ENCODE measurements at regions not wholly inside any gene's neighbourhood (a gene's known extent, or its start where the extent isn't known, plus 50 kb on each side); places are given as distances from the start of the nearest gene placed in this dataset.

DNA sequence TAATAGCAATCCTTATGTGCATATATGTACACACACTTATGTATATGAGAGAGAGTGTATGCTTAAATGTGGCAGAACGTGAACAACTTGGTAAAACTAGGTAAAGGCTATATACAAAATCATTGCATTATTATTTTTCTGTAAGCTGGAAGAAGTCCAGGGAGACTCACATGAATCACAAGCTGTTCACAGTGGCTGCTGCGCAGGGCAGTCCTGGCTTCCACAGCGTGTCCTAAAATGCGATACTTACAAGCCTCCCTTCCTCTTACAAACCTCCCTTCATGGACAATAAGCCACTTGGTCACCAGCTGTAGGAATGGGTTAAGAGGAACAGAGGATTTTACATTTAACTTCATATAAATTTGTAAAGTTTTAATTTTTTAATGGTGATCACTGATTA, 114.9 kb upstream of the AGAP1 start:
- no peaks in the 10 kb centered on the region for H3K9me3 ChIP-seq (replicated peaks; ENCODE audit: control insufficient read depth, insufficient read depth, low read length)
- no peak overlapping the region for H2AFZ ChIP-seq (ENCODE audit: low read depth, low read length)
- no peak overlapping the region for H3K9ac ChIP-seq (replicated peaks; ENCODE audit: extremely low read depth, insufficient read depth, low read length)
- no peak overlapping the region for H3K4me2 ChIP-seq (ENCODE audit: insufficient read depth, low read length)
- H3K4me1 ChIP-seq (ENCODE audit: control insufficient read depth, extremely low read depth, insufficient read depth, low read length) = no peaks in the 10 kb centered on the region
- H3K9me1 ChIP-seq (replicated peaks; ENCODE audit: control insufficient read depth, extremely low read depth, insufficient read depth, low read length) = no peaks in the 10 kb centered on the region
- intact Hi-C loops (cut with micrococcal nuclease) = no loop called here
- TF ChIP-seq GATA2 (IDR thresholded peaks at IDR 0.05; ENCODE audit: insufficient read depth, insufficient read length, low read depth, low read length) = no peak
- TF ChIP-seq, protein P1, sequence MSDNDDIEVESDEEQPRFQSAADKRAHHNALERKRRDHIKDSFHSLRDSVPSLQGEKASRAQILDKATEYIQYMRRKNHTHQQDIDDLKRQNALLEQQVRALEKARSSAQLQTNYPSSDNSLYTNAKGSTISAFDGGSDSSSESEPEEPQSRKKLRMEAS (IDR thresholded peaks at IDR 0.05; ENCODE audit: insufficient read depth, insufficient read length) = no peak
- TF ChIP-seq, protein P2, sequence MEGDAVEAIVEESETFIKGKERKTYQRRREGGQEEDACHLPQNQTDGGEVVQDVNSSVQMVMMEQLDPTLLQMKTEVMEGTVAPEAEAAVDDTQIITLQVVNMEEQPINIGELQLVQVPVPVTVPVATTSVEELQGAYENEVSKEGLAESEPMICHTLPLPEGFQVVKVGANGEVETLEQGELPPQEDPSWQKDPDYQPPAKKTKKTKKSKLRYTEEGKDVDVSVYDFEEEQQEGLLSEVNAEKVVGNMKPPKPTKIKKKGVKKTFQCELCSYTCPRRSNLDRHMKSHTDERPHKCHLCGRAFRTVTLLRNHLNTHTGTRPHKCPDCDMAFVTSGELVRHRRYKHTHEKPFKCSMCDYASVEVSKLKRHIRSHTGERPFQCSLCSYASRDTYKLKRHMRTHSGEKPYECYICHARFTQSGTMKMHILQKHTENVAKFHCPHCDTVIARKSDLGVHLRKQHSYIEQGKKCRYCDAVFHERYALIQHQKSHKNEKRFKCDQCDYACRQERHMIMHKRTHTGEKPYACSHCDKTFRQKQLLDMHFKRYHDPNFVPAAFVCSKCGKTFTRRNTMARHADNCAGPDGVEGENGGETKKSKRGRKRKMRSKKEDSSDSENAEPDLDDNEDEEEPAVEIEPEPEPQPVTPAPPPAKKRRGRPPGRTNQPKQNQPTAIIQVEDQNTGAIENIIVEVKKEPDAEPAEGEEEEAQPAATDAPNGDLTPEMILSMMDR (IDR thresholded peaks at IDR 0.05; ENCODE audit: extremely low read depth in 1 of 2, insufficient read depth in 1 of 2, low read depth in 1 of 2, low read length in 2 of 2) = no peak
- no peak for TF ChIP-seq MYC (IDR thresholded peaks at IDR 0.05; ENCODE audit: low read depth, low read length)
- no peak for TF ChIP-seq EZH2 (IDR thresholded peaks at IDR 0.05; ENCODE audit: borderline replicate concordance, low read depth, low read length, severe bottlenecking)
- no peak for TF ChIP-seq POLR2A (IDR thresholded peaks at IDR 0.05; ENCODE audit: low read depth, low read length)
- no peak for TF ChIP-seq FOS (IDR thresholded peaks at IDR 0.05; ENCODE audit: borderline replicate concordance, insufficient read depth, low read length)
- no peak for TF ChIP-seq JUN (IDR thresholded peaks at IDR 0.05; ENCODE audit: borderline replicate concordance, insufficient read depth, insufficient read length, low read depth)
- TF ChIP-seq POLR2AphosphoS5 (IDR thresholded peaks at IDR 0.05; ENCODE audit: insufficient read depth, low read depth, low read length) = no peak
- FAIRE-seq (no peak), DNase-seq (ENCODE audit: low read depth, low spot score) (no peak)
- CTCF ChIA-PET = interaction anchor here (0.6 to 0.7 kb wide), 2 partner anchors 262 to 401 kb away, joined by 3 read pairs; no protein-coding TSS in a partner anchor
- no peak overlapping the region for H3K27ac ChIP-seq (ENCODE audit: insufficient read depth, low read depth, low read length)
- H3K79me2 ChIP-seq (ENCODE audit: control insufficient read depth, insufficient read depth, low read length) = no peaks in the 10 kb centered on the region
- POLR2A ChIA-PET = no interaction called here
- dilution Hi-C loops (cut with MboI; ENCODE audit: extremely low pct_ligation_motif_present, low sequenced_read_pairs) = no loop called here
- no peaks in the 10 kb centered on the region for H4K20me1 ChIP-seq (replicated peaks; ENCODE audit: control insufficient read depth, extremely low read depth, insufficient read depth, low read length)
- no TSS peak for BruUV-seq (replicated peaks)
- H3K27me3 ChIP-seq (ENCODE audit: control insufficient read depth in 2 of 2, insufficient read depth in 2 of 2, low read length in 2 of 2) = no peaks in the 10 kb centered on the region
- no peaks in the 10 kb centered on the region for H3K36me3 ChIP-seq (ENCODE audit: control insufficient read depth in 2 of 2, extremely low read depth in 1 of 2, insufficient read depth in 2 of 2, low read length in 2 of 2)
- H3K4me3 ChIP-seq (replicated peaks in 1 of 3; ENCODE audit: insufficient read depth in 1 of 3, low read depth in 1 of 3, low read length in 3 of 3) = no peak overlapping the region
